Endodermal cell (in vitro differentiated cells): ENCODE measurements at regions not wholly inside any gene's neighbourhood (a gene's known extent, or its start where the extent isn't known, plus 50 kb on each side); places are given as distances from the start of the nearest gene placed in this dataset.

Experiments used
- DNase-seq: peaks from one replicate; pipeline ENCODE4 v3.0.0-alpha.2; 2017
- H3K27ac ChIP-seq: 2 replicates; pipeline ENCODE4 v1.5.1; 2013; ENCODE audit warnings: mild to moderate bottlenecking, low read depth, low read length, moderate library complexity
- H3K27me3 ChIP-seq: 2 replicates; pipeline ENCODE4 v1.6.1; 2013; ENCODE audit warnings: mild to moderate bottlenecking, low read length, moderate library complexity; ENCODE audit not compliant: insufficient read depth, control insufficient read depth, poor library complexity, severe bottlenecking
- H3K36me3 ChIP-seq: 2 replicates; pipeline ENCODE4 v1.7.0; 2013; ENCODE audit warnings: mild to moderate bottlenecking, low read length, moderate library complexity; ENCODE audit not compliant: control insufficient read depth, insufficient read depth
- H3K4me1 ChIP-seq: one replicate; pipeline ENCODE4 v1.7.0; 2013; ENCODE audit warnings: low read length; ENCODE audit not compliant: control insufficient read depth, insufficient read depth
- H3K4me3 ChIP-seq: 2 replicates; pipeline ENCODE4 v1.5.1; 2013; ENCODE audit warnings: mild to moderate bottlenecking, low read length, moderate library complexity
- H3K9ac ChIP-seq: 2 replicates; pipeline ENCODE4 v1.6.1; 2013; ENCODE audit warnings: mild to moderate bottlenecking, low read length, moderate library complexity; ENCODE audit not compliant: poor library complexity, severe bottlenecking; ENCODE audit errors: extremely low read depth
- H3K9me3 ChIP-seq: 2 replicates; pipeline ENCODE4 v1.6.1; 2013; ENCODE audit warnings: mild to moderate bottlenecking, low read length, moderate library complexity; ENCODE audit not compliant: control insufficient read depth
- H3K27ac Mint-ChIP-seq: 2 replicates; pipeline ENCODE4 v1.8.0; 2020; ENCODE audit warnings: mixed read lengths
- H3K27me3 Mint-ChIP-seq: 2 replicates; pipeline ENCODE4 v1.8.0; 2021; ENCODE audit warnings: mild to moderate bottlenecking, mixed read lengths; ENCODE audit not compliant: insufficient read depth
- H3K36me3 Mint-ChIP-seq: 2 replicates; pipeline ENCODE4 v1.8.0; 2020; ENCODE audit warnings: low read depth, mixed read lengths
- H3K4me1 Mint-ChIP-seq: 2 replicates; pipeline ENCODE4 v1.8.0; 2020; ENCODE audit warnings: mixed read lengths
- H3K4me3 Mint-ChIP-seq: 2 replicates; pipeline ENCODE4 v1.8.0; 2020; ENCODE audit warnings: mild to moderate bottlenecking, moderate library complexity, mixed read lengths
- H3K9me3 Mint-ChIP-seq: 2 replicates; pipeline ENCODE4 v1.8.0; 2020; ENCODE audit warnings: mild to moderate bottlenecking, mixed read lengths
- WGBS, 2 experiments: methylation state at CpG; one replicate each; pipeline versions ENCODE4 v1.1.5 to v1.1.7; 2013; ENCODE audit warnings: missing lambda C conversion rate in 2 of 2, mixed read lengths in 1 of 2; ENCODE audit not compliant: insufficient coverage in 1 of 2, insufficient read length in 1 of 2; 5-methylcytosine and 5-hydroxymethylcytosine counted together
- TF ChIP-seq, protein P1 (sequence below): fragments of 200-600 bp; sonication (generic); conservative IDR thresholded peaks from 2 replicates; pipeline ENCODE4 v1.5.0; 2021; ENCODE audit warnings: antibody characterized with exemption, mild to moderate bottlenecking

DNA sequence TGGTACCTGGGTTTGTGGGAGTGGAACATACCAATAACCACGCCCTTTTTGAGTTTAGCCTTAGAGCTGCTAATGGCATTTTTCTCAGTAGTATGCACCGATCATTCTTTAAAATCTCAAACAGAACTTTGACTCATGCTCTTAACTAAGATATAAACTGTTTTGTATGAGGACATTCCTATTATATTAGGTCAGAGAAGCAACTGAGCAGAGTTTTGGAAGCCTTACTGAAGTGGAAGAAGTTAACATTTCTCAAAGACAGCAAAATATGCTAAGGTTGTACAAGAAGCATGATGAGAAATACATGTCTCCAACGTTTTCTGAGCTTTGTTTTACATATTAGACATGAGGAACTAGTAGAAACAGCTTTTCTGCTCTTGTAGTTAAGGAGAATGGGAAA, 819.2 kb downstream of the FSCB start:
- TF ChIP-seq, protein P1, sequence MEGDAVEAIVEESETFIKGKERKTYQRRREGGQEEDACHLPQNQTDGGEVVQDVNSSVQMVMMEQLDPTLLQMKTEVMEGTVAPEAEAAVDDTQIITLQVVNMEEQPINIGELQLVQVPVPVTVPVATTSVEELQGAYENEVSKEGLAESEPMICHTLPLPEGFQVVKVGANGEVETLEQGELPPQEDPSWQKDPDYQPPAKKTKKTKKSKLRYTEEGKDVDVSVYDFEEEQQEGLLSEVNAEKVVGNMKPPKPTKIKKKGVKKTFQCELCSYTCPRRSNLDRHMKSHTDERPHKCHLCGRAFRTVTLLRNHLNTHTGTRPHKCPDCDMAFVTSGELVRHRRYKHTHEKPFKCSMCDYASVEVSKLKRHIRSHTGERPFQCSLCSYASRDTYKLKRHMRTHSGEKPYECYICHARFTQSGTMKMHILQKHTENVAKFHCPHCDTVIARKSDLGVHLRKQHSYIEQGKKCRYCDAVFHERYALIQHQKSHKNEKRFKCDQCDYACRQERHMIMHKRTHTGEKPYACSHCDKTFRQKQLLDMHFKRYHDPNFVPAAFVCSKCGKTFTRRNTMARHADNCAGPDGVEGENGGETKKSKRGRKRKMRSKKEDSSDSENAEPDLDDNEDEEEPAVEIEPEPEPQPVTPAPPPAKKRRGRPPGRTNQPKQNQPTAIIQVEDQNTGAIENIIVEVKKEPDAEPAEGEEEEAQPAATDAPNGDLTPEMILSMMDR: no peak
- Mint-ChIP-seq H3K36me3 (no peaks in the 10 kb centered on the region), H3K4me1 (no peaks in the 10 kb centered on the region), H3K27me3 (no peaks in the 10 kb centered on the region), H3K9me3 (no peaks in the 10 kb centered on the region), H3K27ac (no peak overlapping the region), H3K4me3 (no peak overlapping the region)
- Histone ChIP-seq H3K4me3 (no peak overlapping the region), H3K27me3 (no peaks in the 10 kb centered on the region), H3K9ac (no peak overlapping the region), H3K36me3 (no peaks in the 10 kb centered on the region), H3K27ac (no peak overlapping the region), H3K4me1 (no peaks in the 10 kb centered on the region), H3K9me3 (no peaks in the 10 kb centered on the region)
- WGBS, 2 experiments: 86 to 90% methylated on average over 1 to 3 of the region's 3 CpGs
- no peak for DNase-seq

DNA sequence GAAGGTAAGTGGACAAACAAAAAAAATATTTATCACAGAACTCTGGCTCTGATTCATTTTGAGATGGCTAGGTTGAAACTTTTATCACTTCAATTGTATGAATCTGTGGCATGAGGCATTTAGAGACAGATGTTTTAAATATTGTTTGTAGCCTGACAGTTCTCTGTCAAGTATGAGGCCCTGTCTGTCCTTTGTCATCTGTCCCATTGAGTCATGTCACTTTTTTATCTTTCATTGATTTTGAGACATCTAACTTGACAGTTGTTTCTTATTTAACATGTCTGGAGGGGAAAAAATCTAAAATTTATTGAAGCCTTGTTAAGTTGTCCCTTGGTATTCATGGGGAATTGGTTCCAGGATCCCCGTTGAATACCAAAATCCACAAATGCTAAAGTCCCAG, 829.5 kb downstream of the FSCB start:
- Mint-ChIP-seq H3K4me3 (no peak overlapping the region), H3K36me3 (no peaks in the 10 kb centered on the region), H3K27ac (no peak overlapping the region), H3K9me3 (no peaks in the 10 kb centered on the region), H3K4me1 (no peaks in the 10 kb centered on the region), H3K27me3 (no peaks in the 10 kb centered on the region)
- no peak overlapping the region for H3K9ac ChIP-seq
- no peaks in the 10 kb centered on the region for H3K9me3 ChIP-seq
- H3K36me3 ChIP-seq: no peaks in the 10 kb centered on the region
- DNase-seq: no peak
- H3K4me3 ChIP-seq: no peak overlapping the region
- H3K4me1 ChIP-seq: no peaks in the 10 kb centered on the region
- no peak overlapping the region for H3K27ac ChIP-seq
- H3K27me3 ChIP-seq: no peaks in the 10 kb centered on the region
- 100% methylated on average over 1 of the region's 1 CpG; no CpG with 5 or more reads in 1 of the 2 experiments for WGBS, 2 experiments
- TF ChIP-seq, protein P1: no peak

DNA sequence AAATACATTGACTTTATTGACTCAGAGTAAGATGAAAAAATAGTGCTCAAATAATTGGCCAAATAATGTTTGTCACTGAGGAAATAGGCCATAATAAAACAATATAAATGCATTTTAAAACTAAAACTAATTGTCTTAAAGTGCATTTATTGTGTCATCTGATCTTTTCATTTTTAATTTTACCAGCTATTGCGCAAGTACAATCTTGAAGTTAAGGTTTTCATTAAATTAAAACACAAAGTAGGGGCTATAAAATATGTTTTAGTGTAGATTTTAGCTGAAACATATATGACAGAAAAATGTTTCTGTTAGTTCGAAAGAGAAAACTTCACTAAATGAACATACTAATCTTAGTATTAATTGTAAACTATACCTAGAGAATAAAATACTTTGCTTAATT, 832.8 kb downstream of the FSCB start:
- TF ChIP-seq, protein P1: no peak
- no peak overlapping the region for H3K27ac ChIP-seq
- no peaks in the 10 kb centered on the region for H3K9me3 Mint-ChIP-seq
- no peaks in the 10 kb centered on the region for H3K36me3 ChIP-seq
- H3K9me3 ChIP-seq: no peaks in the 10 kb centered on the region
- no peaks in the 10 kb centered on the region for H3K27me3 ChIP-seq
- no peak overlapping the region for H3K27ac Mint-ChIP-seq
- H3K4me1 ChIP-seq: no peaks in the 10 kb centered on the region
- H3K4me1 Mint-ChIP-seq: no peaks in the 10 kb centered on the region
- no peak overlapping the region for H3K4me3 ChIP-seq
- no peak overlapping the region for H3K9ac ChIP-seq
- no peaks in the 10 kb centered on the region for H3K36me3 Mint-ChIP-seq
- DNase-seq: no peak
- WGBS, 2 experiments: 100% methylated on average over 1 of the region's 2 CpGs; no CpG with 5 or more reads in 1 of the 2 experiments
- H3K27me3 Mint-ChIP-seq: no peaks in the 10 kb centered on the region
- no peak overlapping the region for H3K4me3 Mint-ChIP-seq
